ENCODE measurements at regions not wholly inside any gene's neighbourhood (a gene's known extent, or its start where the extent isn't known, plus 50 kb on each side); places are given as distances from the start of the nearest gene placed in this dataset.
A peak's percentile ranks its signal among the peaks of the same experiment; 100 is the strongest.

- no peak for TF ChIP-seq CTCF (IDR thresholded peaks at IDR 0.05)
- H3K36me3 ChIP-seq (ENCODE audit: control insufficient read depth, insufficient read depth, low read length), result no peaks in the 10 kb centered on the region
- H3K4me3 ChIP-seq (ENCODE audit: low read depth, low read length), result no peak overlapping the region
- peak overlapping the region; percentile 39 for H2AFZ ChIP-seq
- no peaks in the 10 kb centered on the region for H3K27me3 ChIP-seq (ENCODE audit: control insufficient read depth, insufficient read depth, low read length)
- H3K9me3 ChIP-seq (ENCODE audit: control insufficient read depth, low read length), result no peaks in the 10 kb centered on the region
- H3K4me1 ChIP-seq, result peaks cover 49% of the 10 kb centered on the region
- peak overlapping the region; percentile 86 for H3K27ac ChIP-seq
- H3K9ac ChIP-seq, result no peak overlapping the region
- peak overlapping the region; percentile 28 for H3K4me2 ChIP-seq (ENCODE audit: low read length)
- H3K79me2 ChIP-seq, result no peaks in the 10 kb centered on the region
Measured at GRCh38 chr3:57006179-57006657, 54.2 kb upstream of the SPATA12 start.

- Histone ChIP-seq H3K4me3 (ENCODE audit: low read depth, low read length) (no peak overlapping the region), H3K9me3 (ENCODE audit: control insufficient read depth, low read length) (no peaks in the 10 kb centered on the region), H3K27ac (peak overlapping the region; percentile 86), H2AFZ (peak overlapping the region; percentile 65), H3K36me3 (ENCODE audit: control insufficient read depth, insufficient read depth, low read length) (no peaks in the 10 kb centered on the region), H3K9ac (no peak overlapping the region), H3K4me1 (peaks cover 44% of the 10 kb centered on the region), H3K27me3 (ENCODE audit: control insufficient read depth, insufficient read depth, low read length) (no peaks in the 10 kb centered on the region), H3K4me2 (ENCODE audit: low read length) (peak overlapping the region; percentile 43), H3K79me2 (no peaks in the 10 kb centered on the region)
- no peak for TF ChIP-seq CTCF (IDR thresholded peaks at IDR 0.05)
Measured at GRCh38 chr3:57004229-57004628, 56.2 kb upstream of the SPATA12 start.

- Histone ChIP-seq H3K27ac (peak overlapping the region; percentile 86), H3K9ac (no peak overlapping the region), H3K27me3 (ENCODE audit: control insufficient read depth, insufficient read depth, low read length) (no peaks in the 10 kb centered on the region), H3K4me3 (ENCODE audit: low read depth, low read length) (no peak overlapping the region), H2AFZ (peak overlapping the region; percentile 65), H3K4me2 (ENCODE audit: low read length) (peak overlapping the region; percentile 43), H3K36me3 (ENCODE audit: control insufficient read depth, insufficient read depth, low read length) (no peaks in the 10 kb centered on the region), H3K79me2 (no peaks in the 10 kb centered on the region), H3K9me3 (ENCODE audit: control insufficient read depth, low read length) (no peaks in the 10 kb centered on the region), H3K4me1 (peaks cover 47% of the 10 kb centered on the region)
- no peak for TF ChIP-seq CTCF (IDR thresholded peaks at IDR 0.05)
Measured at GRCh38 chr3:57003676-57004075, 56.8 kb upstream of the SPATA12 start.

GRCh38 chr3:57001356-57001755 lies 59.1 kb upstream of the SPATA12 start:
- peaks cover 29% of the 10 kb centered on the region for H3K4me1 ChIP-seq
- H3K9me3 ChIP-seq (ENCODE audit: control insufficient read depth, low read length), result no peaks in the 10 kb centered on the region
- no peak overlapping the region for H3K4me3 ChIP-seq (ENCODE audit: low read depth, low read length)
- H2AFZ ChIP-seq, result no peak overlapping the region
- H3K27ac ChIP-seq, result no peak overlapping the region
- TF ChIP-seq CTCF (IDR thresholded peaks at IDR 0.05), result no peak
- H3K36me3 ChIP-seq (ENCODE audit: control insufficient read depth, insufficient read depth, low read length), result no peaks in the 10 kb centered on the region
- no peak overlapping the region for H3K9ac ChIP-seq
- H3K27me3 ChIP-seq (ENCODE audit: control insufficient read depth, insufficient read depth, low read length), result no peaks in the 10 kb centered on the region
- H3K4me2 ChIP-seq (ENCODE audit: low read length), result no peak overlapping the region
- H3K79me2 ChIP-seq, result no peaks in the 10 kb centered on the region

GRCh38 chr3:57000012-57000411 lies 60.5 kb upstream of the SPATA12 start:
- Histone ChIP-seq H3K27me3 (ENCODE audit: control insufficient read depth, insufficient read depth, low read length) (no peaks in the 10 kb centered on the region), H3K79me2 (no peaks in the 10 kb centered on the region), H3K4me1 (peaks cover 26% of the 10 kb centered on the region), H2AFZ (no peak overlapping the region), H3K27ac (no peak overlapping the region), H3K4me2 (ENCODE audit: low read length) (no peak overlapping the region), H3K36me3 (ENCODE audit: control insufficient read depth, insufficient read depth, low read length) (no peaks in the 10 kb centered on the region), H3K9ac (no peak overlapping the region), H3K9me3 (ENCODE audit: control insufficient read depth, low read length) (no peaks in the 10 kb centered on the region), H3K4me3 (ENCODE audit: low read depth, low read length) (no peak overlapping the region)
- TF ChIP-seq CTCF (IDR thresholded peaks at IDR 0.05), result no peak

Data from parathyroid adenoma (tissue), 2 donors.